ENCODE measurements at regions not wholly inside any gene's neighbourhood (a gene's known extent, or its start where the extent isn't known, plus 50 kb on each side); places are given as distances from the start of the nearest gene placed in this dataset.

DNA sequence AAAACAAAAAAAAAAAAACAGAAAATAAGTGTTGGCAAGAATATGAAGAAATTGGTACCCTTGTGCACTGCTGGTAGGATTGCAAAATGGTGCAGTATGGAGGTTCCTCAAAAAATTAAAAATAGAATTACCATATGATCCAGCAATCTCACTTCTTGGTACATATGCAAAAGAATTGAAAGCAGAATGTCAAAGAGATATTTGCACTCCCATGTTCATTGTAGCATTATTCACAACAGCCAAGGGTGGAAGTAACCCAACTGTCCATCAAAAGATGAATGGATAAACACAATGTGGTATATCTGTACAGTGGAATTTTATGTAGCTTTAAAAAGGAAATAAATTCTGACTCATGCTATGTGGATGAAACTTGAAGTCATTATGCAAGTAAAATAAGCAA lies 72.8 kb upstream of the POU3F3 start:
- ChIA-PET CTCF (no interaction called here), POLR2A (no interaction called here)

DNA sequence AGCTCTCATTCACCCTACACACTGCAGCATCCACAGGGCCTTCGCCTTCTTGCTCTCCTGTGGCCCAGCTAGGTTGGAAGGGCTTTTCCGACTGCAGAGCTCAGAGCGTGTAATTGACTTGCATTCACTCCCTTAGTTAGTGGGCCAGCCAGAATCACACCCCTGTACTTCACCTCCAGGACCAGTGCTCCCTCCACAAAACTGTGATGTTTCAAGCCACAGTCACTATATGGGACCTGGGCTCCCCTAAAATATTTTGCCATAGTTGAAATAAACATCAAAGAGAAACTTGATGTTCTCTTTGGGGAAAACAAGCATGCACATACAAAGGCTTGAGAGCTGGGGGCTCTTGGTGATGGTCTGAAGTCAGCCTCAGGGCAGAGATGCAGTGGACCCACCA lies 69.7 kb upstream of the POU3F3 start:
- CTCF ChIA-PET, result no interaction called here
- POLR2A ChIA-PET, result no interaction called here

DNA sequence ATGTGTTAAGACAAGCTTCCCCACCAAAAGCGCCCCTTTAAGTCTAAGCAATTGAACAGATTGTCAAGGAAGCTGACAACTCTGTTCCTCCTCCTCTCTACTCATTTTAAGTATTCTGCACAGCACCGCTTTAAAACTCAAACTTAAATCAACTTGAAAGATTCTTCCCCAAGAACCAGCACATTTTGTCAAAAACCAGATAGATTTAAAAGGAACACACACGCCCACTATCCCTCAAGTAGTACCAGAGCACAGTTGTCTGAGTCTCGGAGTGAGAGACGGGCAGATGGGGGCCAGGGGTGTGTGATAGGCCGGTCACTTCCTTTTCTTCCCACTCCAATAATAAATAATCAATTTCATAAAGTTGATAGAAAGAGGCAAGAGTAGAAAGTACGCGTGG lies 67.7 kb upstream of the POU3F3 start:
- CTCF ChIA-PET, result no interaction called here
- POLR2A ChIA-PET, result no interaction called here

DNA sequence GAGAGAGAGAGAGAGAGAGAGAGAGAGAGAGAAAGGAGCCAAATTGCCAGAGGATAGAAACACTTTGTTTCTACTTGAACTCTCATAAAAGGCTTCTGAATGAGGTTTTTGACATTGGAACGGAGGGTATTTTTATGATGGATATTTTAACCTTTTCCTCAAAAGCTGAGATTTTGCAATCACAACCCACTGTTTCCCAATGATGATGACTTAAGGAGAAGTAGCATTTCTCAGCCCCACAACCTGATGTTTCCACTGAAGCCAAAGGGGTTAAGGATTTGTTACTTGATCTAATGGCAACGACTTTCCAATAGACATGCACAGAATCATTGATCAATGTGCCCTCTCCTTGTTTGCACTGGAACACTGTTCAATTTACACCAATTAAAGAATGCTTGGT lies 67.1 kb upstream of the POU3F3 start:
- POLR2A ChIA-PET, result no interaction called here

DNA sequence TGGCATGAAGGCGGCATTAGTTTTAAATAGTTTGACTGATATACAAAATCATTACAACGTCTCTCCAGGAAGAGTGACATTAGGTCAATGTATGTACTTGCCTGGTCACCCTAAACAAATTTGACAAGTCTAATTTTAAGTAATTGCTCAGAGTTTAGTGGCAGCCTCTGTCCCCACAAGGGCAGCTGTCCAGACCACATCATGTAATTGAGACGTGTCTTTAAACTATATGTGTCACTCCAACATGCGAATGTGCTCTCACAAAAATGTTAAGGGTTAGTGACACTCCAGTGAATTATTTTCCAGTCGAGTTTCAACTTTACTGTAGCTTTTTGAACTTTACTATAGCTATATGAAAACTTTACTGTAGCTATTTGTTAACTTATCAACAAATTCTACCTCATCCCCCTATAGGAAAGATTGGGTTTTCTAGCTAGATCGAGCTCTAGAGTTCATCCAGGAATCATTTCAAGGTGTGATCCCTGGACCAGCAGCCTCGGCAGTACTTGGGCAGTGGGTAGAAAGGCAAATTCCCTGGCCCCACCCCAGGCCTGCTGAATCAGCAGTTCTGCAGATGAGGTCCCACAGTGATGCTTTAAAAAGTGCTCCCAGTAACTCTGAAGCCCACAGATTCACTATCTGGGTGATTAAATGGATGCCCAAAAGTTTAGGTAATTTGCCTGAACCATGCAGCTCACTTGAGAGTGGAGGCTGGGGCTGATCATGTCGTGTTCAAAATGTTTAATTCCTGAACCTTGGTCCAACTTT lies 66.4 kb upstream of the POU3F3 start:
- CTCF ChIA-PET, result no interaction called here
- POLR2A ChIA-PET, result no interaction called here

More for the DNA sequence above, 67.1 kb upstream of the POU3F3 start:
- CTCF ChIA-PET, result no interaction called here

DNA sequence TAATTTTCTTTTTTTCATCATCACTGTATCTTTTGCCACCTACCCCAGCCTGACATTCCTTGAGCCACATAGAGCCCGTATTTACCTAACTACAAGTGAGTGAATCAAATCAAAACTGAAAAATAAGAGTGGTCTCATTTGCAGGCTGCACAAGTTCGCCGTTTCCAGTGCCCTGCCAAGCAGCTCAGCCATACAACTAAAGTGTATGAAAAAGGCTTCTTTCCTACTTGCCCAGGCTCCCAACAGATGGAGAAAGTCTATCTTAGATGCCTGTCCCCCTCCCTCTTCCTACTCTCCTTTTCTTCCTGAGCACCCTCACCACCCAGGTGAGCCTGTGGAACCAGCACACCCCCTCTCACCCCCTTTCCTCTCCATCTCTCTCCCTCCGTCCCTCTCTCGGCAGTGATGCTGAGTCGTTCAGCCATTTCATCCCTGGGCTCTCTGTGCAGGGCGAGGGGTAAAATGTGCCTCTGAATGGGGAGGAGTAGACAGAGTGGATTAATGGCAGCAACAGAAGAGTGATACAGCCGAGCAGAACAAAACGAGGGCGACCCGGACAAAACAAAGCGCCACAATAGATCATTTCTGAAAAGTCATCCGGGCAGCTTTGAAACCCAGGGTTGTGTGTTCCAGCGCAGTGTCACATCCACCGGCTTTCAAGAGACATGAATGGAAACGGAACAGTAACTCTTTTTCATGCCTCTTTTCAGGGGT lies 65.0 kb upstream of the POU3F3 start:
- CTCF ChIA-PET, result no interaction called here
- POLR2A ChIA-PET, result no interaction called here

DNA sequence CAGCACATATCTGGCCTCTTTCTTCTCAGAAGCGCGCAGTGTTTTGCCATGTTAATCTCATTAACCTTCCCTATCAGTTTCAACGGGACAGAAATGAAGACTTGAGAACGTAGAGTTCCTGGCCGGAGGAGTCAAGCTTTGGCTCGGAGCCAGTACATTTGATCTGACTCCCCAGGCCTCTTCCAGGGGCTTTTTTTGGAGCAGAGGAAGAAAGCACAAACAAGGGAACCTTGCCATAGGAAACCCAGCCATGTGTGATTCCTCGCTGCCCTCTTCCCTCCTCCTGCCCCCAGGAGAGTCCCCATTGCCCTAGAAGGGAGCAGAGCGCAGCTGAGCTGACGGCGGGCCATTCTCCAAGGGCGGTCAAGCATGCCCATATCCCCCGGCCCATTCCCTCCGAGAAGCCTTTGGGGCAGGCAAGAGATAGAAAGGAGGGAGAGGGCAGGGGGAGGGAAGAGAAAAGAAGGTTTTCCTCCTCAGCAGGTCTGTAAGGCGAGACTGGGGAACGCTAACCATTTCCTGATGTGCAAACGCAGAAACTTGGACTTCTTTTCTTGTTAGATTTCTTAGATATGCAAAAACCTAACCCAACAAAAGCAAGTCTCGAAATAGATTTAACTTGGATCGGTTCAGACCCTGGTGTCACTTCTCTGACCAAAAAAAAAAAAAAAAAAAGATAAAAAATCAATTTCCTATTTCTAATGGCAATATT lies 63.7 kb upstream of the POU3F3 start:
- ChIA-PET CTCF (no interaction called here), POLR2A (no interaction called here)

DNA sequence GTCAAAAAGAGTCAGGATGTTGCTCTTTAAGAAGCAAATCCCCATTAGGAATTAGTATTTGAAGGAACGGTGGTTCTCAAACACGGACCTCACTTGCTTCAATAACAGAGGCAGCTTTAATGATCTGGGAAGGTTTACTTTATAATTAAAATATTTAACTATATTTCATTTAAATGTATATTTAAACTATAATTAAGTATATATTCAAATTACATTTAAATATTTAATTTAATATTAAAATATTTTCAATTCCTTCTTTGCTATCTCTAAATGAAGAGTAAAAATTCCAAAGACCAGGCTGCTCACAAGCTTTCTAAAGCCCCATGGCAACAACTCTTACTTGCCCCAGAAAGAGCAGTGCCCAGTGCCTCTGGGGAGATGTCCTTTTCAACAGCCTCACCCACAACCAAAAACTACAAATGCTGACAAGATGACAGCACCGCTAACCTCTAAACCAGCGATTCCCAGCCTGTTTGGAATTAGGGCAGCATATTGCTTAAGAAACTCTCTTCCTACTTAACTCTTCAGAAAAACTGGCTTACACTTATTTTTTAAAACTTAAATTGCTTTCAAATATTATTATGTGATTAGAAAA lies 62.9 kb upstream of the POU3F3 start:
- ChIA-PET CTCF (no interaction called here), POLR2A (no interaction called here)

DNA sequence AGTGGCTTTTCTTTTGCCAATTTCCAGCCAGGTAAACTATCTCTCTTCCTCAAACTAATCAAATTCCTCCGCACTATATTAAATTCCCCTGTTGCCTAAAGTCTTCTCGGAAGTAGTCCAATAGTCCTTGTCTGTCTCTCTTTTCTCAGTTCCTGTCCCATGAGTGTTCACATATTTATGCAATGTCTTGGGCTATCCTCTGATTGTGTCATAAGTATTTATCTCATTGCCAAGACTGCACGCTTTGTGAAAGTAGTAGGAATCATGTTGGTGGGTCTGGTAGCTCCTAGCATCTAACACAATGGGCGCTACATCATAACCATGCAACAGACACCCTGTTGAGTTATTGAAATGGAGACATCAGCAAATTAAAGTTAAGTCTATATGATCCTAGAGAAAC lies 59.9 kb upstream of the POU3F3 start:
- ChIA-PET CTCF (no interaction called here), POLR2A (no interaction called here)

DNA sequence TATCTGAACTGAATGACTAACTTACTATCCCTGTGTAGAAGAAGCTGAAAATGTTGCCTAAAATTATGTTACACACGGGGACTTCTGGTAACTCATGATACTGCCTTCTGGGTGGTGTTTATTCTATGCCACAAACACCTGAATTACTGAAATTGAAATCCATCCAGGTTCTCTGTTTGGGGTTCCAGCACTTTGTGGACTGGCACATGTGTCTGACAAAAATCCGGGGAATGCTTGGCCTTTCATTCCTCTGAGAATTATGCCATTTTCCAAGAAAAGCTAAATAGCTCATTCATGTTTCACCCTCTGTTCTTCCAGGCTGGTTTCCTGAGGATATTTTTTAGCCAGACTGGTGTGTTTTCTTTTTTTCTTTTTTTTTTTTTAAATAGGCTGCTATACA lies 59.5 kb upstream of the POU3F3 start:
- POLR2A ChIA-PET, result no interaction called here
- CTCF ChIA-PET, result no interaction called here
